ENCODE measurements at regions not wholly inside any gene's neighbourhood (a gene's known extent, or its start where the extent isn't known, plus 50 kb on each side); places are given as distances from the start of the nearest gene placed in this dataset.

DNA sequence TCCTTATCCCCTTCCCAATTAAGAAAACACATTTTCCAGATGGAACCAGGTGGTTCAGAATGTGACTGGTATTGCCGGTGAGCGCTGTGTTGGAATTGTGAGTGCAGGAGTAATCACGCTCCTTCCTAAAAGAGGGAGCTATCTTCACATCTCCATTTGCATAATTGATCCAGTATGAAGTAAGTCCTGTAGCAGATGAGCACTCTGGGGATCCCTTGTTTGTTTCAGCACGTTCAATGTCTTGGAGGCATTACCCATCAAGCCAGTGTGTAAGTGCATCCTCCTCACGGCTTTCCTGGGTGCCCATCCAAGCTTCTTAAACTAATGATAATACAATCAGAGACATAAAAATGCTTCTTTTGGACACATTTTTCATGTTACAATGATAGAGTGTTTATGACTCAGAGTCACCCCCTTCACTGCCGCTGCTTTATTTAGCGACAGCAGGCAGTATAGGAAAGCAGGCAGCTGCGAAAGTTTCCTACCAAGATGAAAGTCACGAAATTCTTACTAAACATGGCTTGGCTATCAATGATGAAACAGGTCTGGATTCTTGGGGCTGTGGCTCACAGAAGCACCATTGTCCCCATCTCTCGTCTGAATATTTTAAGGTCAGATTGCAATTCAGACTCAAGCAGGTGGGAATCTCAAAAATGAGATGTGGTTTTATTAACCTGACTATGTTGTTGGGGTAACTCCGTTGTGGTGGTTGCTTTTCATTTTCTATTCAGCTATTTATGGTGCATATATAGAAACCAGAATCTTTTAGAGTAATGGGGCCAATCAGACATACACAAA lies 346.3 kb upstream of the MDFIC2 start:
- TF ChIP-seq, protein P1, sequence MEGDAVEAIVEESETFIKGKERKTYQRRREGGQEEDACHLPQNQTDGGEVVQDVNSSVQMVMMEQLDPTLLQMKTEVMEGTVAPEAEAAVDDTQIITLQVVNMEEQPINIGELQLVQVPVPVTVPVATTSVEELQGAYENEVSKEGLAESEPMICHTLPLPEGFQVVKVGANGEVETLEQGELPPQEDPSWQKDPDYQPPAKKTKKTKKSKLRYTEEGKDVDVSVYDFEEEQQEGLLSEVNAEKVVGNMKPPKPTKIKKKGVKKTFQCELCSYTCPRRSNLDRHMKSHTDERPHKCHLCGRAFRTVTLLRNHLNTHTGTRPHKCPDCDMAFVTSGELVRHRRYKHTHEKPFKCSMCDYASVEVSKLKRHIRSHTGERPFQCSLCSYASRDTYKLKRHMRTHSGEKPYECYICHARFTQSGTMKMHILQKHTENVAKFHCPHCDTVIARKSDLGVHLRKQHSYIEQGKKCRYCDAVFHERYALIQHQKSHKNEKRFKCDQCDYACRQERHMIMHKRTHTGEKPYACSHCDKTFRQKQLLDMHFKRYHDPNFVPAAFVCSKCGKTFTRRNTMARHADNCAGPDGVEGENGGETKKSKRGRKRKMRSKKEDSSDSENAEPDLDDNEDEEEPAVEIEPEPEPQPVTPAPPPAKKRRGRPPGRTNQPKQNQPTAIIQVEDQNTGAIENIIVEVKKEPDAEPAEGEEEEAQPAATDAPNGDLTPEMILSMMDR (IDR thresholded peaks at IDR 0.05; ENCODE audit: insufficient read depth, low read length, poor library complexity, severe bottlenecking): no peak
- no peak for TF ChIP-seq EZH2phosphoT487 (conservative IDR thresholded peaks at IDR 0.05; ENCODE audit: low read length)

Measured in SU-DHL-6 (cell line).